Heart left ventricle (tissue), 16 donors: ENCODE measurements at regions not wholly inside any gene's neighbourhood (a gene's known extent, or its start where the extent isn't known, plus 50 kb on each side); places are given as distances from the start of the nearest gene placed in this dataset.

ENCODE experiments used
- ATAC-seq, 4 donors: fragments of 200-7000 bp; cut with Tn5 transposase; one replicate each; pipeline ENCODE4 v1.9.1; 2020 to 2022; ENCODE audit warnings: moderate library complexity in 4 of 4, mild to moderate bottlenecking in 3 of 4, moderate number of reproducible peaks in 1 of 4
- DNase-seq, 5 donors: peaks; one replicate each; pipeline ENCODE4 v3.0.0-alpha.2; 2020
- H3K27ac ChIP-seq, 12 donors: fragments of 200-600 bp; sonication (generic) in 4 of 12; one replicate each; pipeline versions ENCODE4 v1.5.0 to v1.8.0; 2016 to 2022; ENCODE audit warnings: mild to moderate bottlenecking in 2 of 12
- H3K27me3 ChIP-seq, 9 donors: fragments of 200-600 bp; sonication (generic) in 2 of 9; one replicate each; pipeline versions ENCODE4 v1.5.1 to v1.8.0; 2016 to 2022; ENCODE audit warnings: mild to moderate bottlenecking in 3 of 9
- H3K36me3 ChIP-seq, 9 donors: fragments of 200-600 bp; sonication (generic) in 2 of 9; one replicate each; pipeline versions ENCODE4 v1.5.0 to v1.8.0; 2018 to 2022; ENCODE audit warnings: mild to moderate bottlenecking in 2 of 9
- H3K4me1 ChIP-seq, 12 donors: fragments of 200-600 bp; sonication (generic) in 4 of 12; one replicate each; pipeline versions ENCODE4 v1.5.0 to v1.8.0; 2016 to 2022; ENCODE audit warnings: mild to moderate bottlenecking in 3 of 12
- H3K4me3 ChIP-seq, 12 donors: fragments of 200-600 bp; sonication (generic) in 4 of 12; one replicate each; pipeline versions ENCODE4 v1.5.0 to v1.8.0; 2017 to 2022; ENCODE audit warnings: mild to moderate bottlenecking in 9 of 12, moderate library complexity in 4 of 12
- H3K9me3 ChIP-seq, 12 donors: fragments of 200-600 bp; sonication (generic) in 4 of 12; one replicate each; pipeline versions ENCODE4 v1.5.0 to v1.8.0; 2016 to 2022; ENCODE audit warnings: mild to moderate bottlenecking in 1 of 12
- POLR2A ChIP-seq, 2 donors: fragments of 450-650 bp; IDR thresholded peaks; one replicate each; pipeline ENCODE4 v1.6.1; 2017; ENCODE audit warnings: antibody characterized with exemption in 2 of 2, mild to moderate bottlenecking in 2 of 2, moderate library complexity in 2 of 2
- WGBS, 4 donors: extraction: QIAGEN DNeasy Blood & Tissue Kit in 2 of 4; methylation state at CpG; one replicate each; pipeline versions ENCODE4 v1.1.5 to v1.1.7; 2013 to 2018; 5-methylcytosine and 5-hydroxymethylcytosine counted together
- intact Hi-C, 10 donors: fragments of 100-400 bp; cut with DNase I; formaldehyde crosslinking; loops; one replicate each; pipeline versions ENCODE4 v1.11.1 to v1.14.2; 2022
- TF ChIP-seq, protein P1 (sequence below), 12 donors: fragments of 200-600 bp; sonication (generic) in 4 of 12; IDR thresholded peaks; one replicate each; pipeline versions ENCODE4 v1.5.0 to v1.8.0; 2018 to 2022; ENCODE audit warnings: antibody characterized with exemption in 12 of 12, mild to moderate bottlenecking in 5 of 12
- donor health status: ischemic (EF 13 %, LVEDD 7.1; RV severe dilation, severe dysfunction).
- donor health status: healthy with polysubstance abuse.
- donor health status: DM: no; HTN: yes; CAD: no.
- donor health status: DM: no; HTN: no; CAD: no.
- donor health status: ischemic (EF 25% LVEDD 6.9; RV normal size, moderate dysfunction).
- donor health status: ischemic (EF 25% LVEDD 5.7; RV mildly dilated, moderate dysfunction).
- donor health status: healthy.
- donor health status: DM: yes; HTN: yes; CAD: no.
- donor health status: ischemic (EF 35%, LVEDD 5.7; RV mildly dilated, moderate dysfunction).
- donor health status: nonischemic (EF 11% LVEDD 7.7; RV severe dilation, severe dysfunction).
- donor health status: DM: yes; HTN: yes; CAD: no.
- donor health status: PGD.
- donor health status: ischemic (EF 29% LVEDD 5.4; RV normal size, mild dysfunction).
- donor health status: nonischemic (EF 23%, LVEDD 6.1; RV moderate dilation, normal function).

- intact Hi-C loops = no loop called here
- TF ChIP-seq, protein P1, sequence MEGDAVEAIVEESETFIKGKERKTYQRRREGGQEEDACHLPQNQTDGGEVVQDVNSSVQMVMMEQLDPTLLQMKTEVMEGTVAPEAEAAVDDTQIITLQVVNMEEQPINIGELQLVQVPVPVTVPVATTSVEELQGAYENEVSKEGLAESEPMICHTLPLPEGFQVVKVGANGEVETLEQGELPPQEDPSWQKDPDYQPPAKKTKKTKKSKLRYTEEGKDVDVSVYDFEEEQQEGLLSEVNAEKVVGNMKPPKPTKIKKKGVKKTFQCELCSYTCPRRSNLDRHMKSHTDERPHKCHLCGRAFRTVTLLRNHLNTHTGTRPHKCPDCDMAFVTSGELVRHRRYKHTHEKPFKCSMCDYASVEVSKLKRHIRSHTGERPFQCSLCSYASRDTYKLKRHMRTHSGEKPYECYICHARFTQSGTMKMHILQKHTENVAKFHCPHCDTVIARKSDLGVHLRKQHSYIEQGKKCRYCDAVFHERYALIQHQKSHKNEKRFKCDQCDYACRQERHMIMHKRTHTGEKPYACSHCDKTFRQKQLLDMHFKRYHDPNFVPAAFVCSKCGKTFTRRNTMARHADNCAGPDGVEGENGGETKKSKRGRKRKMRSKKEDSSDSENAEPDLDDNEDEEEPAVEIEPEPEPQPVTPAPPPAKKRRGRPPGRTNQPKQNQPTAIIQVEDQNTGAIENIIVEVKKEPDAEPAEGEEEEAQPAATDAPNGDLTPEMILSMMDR (IDR thresholded peaks at IDR 0.05) = no peak
- TF ChIP-seq POLR2A (IDR thresholded peaks at IDR 0.05) = no peak
- H3K27ac ChIP-seq = no peak overlapping the region
- no peaks in the 10 kb centered on the region for H3K36me3 ChIP-seq
- peaks cover 0 to 24% (median 14%) of the 10 kb centered on the region in 12 donors for H3K9me3 ChIP-seq
- H3K4me1 ChIP-seq = no peaks in the 10 kb centered on the region
- ATAC-seq (no peak), DNase-seq (no peak)
- 78 to 85% (median 81%) methylated on average over 4 of the region's 4 CpGs for WGBS, 4 donors
- no peak overlapping the region for H3K4me3 ChIP-seq
- no peaks in the 10 kb centered on the region for H3K27me3 ChIP-seq
Observed at GRCh38 chr1:118786454-118787155, 201.5 kb downstream of the TBX15 start.

DNA sequence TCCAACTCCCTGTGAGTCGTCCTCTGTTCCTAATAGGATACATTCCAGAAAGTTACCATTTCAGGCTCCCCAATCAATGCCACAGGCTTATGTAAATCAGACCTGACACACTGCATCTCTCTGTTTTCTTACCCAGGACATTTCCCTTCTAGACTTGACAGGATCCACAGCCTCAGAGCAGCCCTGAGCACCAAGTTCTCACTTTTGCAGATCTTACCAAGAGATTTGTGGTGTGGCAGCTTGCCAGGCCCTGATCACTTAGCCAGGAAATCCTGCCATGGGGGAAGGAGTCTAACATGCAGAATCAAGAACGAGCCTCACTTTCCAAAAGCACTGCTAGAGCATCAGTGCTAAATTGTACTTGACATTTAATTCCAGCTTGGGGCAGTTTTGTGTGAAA, 202.9 kb downstream of the TBX15 start:
- no peaks in the 10 kb centered on the region for H3K4me1 ChIP-seq
- ATAC-seq (no peak), DNase-seq (peak in 1 of 5 donors; percentile 26)
- no peaks in the 10 kb centered on the region for H3K36me3 ChIP-seq
- no peaks in the 10 kb centered on the region for H3K27me3 ChIP-seq
- intact Hi-C loops = no loop called here
- H3K4me3 ChIP-seq = no peak overlapping the region
- H3K27ac ChIP-seq = no peak overlapping the region
- peaks cover 0 to 11% (median 1%) of the 10 kb centered on the region in 12 donors for H3K9me3 ChIP-seq
- TF ChIP-seq, protein P1 (IDR thresholded peaks at IDR 0.05) = no peak
- TF ChIP-seq POLR2A (IDR thresholded peaks at IDR 0.05) = no peak
- 43 to 54% (median 50%) methylated on average over 2 of the region's 2 CpGs for WGBS, 4 donors

DNA sequence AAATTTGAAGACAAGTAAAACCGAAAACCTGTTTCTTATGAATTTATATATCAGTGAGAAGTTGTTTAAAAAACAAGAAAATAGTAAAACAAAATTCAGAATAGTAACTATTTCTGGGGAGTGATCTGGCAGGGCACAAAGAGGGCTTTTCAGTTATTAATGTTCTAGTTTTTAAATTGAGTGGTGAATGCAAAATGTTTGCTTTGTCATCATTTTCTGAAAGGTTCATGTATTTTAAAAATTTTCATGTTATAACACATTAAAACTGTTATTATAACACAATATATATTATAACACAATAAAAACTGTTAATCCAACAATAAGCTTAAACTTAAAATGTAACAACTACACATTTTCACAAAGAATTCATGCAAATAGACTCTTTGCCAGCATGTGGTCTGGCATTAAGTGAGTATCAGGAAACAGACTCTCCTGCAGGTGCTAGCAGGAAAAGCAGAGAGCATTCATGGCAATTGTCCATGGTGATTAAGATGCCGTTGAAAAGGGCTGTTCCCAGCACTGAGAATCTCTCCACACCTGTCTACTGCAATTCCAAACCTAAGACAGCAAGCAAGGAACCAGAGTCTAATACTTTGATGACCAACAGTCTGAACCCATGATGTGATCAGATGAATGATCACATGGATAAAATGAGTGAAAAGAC, 204.9 kb downstream of the TBX15 start:
- no peak for DNase-seq
- H3K27me3 ChIP-seq = no peaks in the 10 kb centered on the region
- H3K36me3 ChIP-seq = no peaks in the 10 kb centered on the region
- intact Hi-C loops = no loop called here
- H3K27ac ChIP-seq = no peak overlapping the region
- H3K4me1 ChIP-seq = no peaks in the 10 kb centered on the region
- peaks cover 0 to 2% (median 0%) of the 10 kb centered on the region in 12 donors for H3K9me3 ChIP-seq
- 49 to 61% (median 56%) methylated on average over 2 of the region's 2 CpGs for WGBS, 4 donors
- ATAC-seq = no peak
- no peak for TF ChIP-seq POLR2A (IDR thresholded peaks at IDR 0.05)
- TF ChIP-seq, protein P1 (IDR thresholded peaks at IDR 0.05) = no peak
- H3K4me3 ChIP-seq = no peak overlapping the region

- Histone ChIP-seq H3K27me3 (no peaks in the 10 kb centered on the region), H3K9me3 (peaks cover 0 to 22% (median 0%) of the 10 kb centered on the region in 12 donors), H3K4me3 (no peak overlapping the region), H3K4me1 (no peaks in the 10 kb centered on the region), H3K27ac (no peak overlapping the region), H3K36me3 (no peaks in the 10 kb centered on the region)
- DNase-seq (no peak), ATAC-seq (no peak)
- intact Hi-C loops = no loop called here
- TF ChIP-seq POLR2A (IDR thresholded peaks at IDR 0.05) = no peak
- TF ChIP-seq, protein P1 (IDR thresholded peaks at IDR 0.05) = no peak
- WGBS, 4 donors = 72 to 89% (median 83%) methylated on average over 1 of the region's 1 CpG
Observed at GRCh38 chr1:118773656-118774055, 214.5 kb downstream of the TBX15 start.
